ENCODE measurements at regions not wholly inside any gene's neighbourhood (a gene's known extent, or its start where the extent isn't known, plus 50 kb on each side); places are given as distances from the start of the nearest gene placed in this dataset.

DNA sequence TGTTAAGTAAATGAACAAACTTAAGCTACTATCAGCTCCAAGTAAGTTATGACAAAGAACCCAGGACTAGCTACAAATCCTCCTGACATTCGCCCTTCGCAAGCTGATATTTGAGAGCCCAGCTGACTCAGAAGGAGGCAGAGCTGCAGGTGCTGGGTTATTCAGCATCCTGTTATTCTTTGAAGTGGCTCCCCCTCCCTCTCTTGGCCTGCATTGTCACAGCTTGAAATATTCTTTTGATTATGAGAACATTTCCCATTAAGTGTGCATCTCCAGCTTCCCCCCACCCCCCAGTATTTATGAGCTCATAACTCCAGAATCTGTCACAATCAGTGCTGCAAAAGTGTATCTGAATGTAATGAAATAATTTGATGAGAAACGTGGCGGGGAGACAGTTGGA lies 78.8 kb upstream of the RALY start:
- TF ChIP-seq CEBPB (IDR thresholded peaks at IDR 0.05) (no peak), RAD21 (IDR thresholded peaks at IDR 0.05; ENCODE audit: low read depth) (0 out of 2 replicates have a peak, but pooled peaks have one; percentile 21), EP300 (IDR thresholded peaks at IDR 0.05; ENCODE audit: borderline replicate concordance) (peak; percentile 63; the same call in 1 of the 2 replicates), FOXM1 (IDR thresholded peaks at IDR 0.05; ENCODE audit: borderline replicate concordance, low read depth) (0 out of 2 replicates have a peak, but pooled peaks have one; percentile 27), TCF12 (IDR thresholded peaks at IDR 0.05; ENCODE audit: low read depth) (peak; percentile 74)

DNA sequence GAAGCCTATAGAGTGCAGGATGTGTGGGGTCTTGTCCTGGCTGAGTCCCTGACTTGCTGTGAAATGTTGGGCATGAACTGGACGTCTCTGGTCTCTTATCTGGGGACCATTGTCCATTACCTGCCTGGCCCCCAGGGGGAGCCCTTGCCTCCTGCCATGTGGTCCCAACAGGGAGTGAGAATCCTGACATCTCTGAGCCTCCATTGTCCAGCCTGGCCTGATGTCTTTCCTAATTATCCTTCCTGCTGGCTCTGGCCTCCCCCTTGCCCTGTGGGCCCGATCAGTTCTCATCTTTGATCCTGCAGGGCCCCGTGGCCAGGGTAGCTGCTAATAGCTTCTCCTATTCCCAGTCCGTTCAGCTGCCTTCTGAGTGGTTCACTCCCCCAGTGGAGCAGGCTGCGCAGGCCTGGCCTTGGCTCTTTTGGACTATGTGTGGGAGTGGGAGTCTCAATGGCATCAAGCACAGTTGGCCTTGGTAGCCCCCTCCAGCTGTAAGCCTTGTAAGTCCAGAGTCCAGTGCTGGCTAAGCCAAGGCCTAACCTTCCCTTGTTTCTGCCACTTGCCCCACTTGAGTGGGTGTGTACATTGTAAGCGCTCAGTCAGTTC lies 77.9 kb upstream of the RALY start:
- TF ChIP-seq, protein P1, sequence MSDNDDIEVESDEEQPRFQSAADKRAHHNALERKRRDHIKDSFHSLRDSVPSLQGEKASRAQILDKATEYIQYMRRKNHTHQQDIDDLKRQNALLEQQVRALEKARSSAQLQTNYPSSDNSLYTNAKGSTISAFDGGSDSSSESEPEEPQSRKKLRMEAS (IDR thresholded peaks at IDR 0.05), result peak; percentile 45; the same call in 1 of the 2 replicates
- TF ChIP-seq TAF1 (IDR thresholded peaks at IDR 0.05; ENCODE audit: low read depth) (no peak), RAD21 (IDR thresholded peaks at IDR 0.05; ENCODE audit: low read depth) (peak; percentile 61)

DNA sequence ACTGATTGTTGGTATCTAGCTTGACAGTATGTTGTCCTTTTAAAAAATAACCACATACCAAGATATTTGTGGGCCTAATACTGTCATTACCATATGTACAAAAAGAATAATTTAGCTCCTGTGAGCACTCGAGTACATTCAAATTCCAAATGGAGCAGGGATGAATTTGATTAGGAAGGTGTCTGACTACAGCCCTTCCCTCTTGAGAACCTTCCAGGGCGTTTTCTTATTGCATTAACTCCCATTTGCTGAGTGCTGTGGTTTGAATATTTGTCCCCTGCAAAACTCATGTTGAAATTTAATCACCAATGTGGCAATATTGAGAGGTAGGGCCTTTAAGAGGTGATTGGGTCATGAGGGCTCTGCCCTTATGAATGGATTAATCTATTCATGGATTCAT lies 76.9 kb upstream of the RALY start:
- TF ChIP-seq FOXM1 (IDR thresholded peaks at IDR 0.05; ENCODE audit: borderline replicate concordance, low read depth) (no peak), TEAD4 (IDR thresholded peaks at IDR 0.05) (no peak), RAD21 (IDR thresholded peaks at IDR 0.05; ENCODE audit: low read depth) (no peak)
- TF ChIP-seq, protein P2, sequence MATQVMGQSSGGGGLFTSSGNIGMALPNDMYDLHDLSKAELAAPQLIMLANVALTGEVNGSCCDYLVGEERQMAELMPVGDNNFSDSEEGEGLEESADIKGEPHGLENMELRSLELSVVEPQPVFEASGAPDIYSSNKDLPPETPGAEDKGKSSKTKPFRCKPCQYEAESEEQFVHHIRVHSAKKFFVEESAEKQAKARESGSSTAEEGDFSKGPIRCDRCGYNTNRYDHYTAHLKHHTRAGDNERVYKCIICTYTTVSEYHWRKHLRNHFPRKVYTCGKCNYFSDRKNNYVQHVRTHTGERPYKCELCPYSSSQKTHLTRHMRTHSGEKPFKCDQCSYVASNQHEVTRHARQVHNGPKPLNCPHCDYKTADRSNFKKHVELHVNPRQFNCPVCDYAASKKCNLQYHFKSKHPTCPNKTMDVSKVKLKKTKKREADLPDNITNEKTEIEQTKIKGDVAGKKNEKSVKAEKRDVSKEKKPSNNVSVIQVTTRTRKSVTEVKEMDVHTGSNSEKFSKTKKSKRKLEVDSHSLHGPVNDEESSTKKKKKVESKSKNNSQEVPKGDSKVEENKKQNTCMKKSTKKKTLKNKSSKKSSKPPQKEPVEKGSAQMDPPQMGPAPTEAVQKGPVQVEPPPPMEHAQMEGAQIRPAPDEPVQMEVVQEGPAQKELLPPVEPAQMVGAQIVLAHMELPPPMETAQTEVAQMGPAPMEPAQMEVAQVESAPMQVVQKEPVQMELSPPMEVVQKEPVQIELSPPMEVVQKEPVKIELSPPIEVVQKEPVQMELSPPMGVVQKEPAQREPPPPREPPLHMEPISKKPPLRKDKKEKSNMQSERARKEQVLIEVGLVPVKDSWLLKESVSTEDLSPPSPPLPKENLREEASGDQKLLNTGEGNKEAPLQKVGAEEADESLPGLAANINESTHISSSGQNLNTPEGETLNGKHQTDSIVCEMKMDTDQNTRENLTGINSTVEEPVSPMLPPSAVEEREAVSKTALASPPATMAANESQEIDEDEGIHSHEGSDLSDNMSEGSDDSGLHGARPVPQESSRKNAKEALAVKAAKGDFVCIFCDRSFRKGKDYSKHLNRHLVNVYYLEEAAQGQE (IDR thresholded peaks at IDR 0.05; ENCODE audit: low read depth), result no peak

DNA sequence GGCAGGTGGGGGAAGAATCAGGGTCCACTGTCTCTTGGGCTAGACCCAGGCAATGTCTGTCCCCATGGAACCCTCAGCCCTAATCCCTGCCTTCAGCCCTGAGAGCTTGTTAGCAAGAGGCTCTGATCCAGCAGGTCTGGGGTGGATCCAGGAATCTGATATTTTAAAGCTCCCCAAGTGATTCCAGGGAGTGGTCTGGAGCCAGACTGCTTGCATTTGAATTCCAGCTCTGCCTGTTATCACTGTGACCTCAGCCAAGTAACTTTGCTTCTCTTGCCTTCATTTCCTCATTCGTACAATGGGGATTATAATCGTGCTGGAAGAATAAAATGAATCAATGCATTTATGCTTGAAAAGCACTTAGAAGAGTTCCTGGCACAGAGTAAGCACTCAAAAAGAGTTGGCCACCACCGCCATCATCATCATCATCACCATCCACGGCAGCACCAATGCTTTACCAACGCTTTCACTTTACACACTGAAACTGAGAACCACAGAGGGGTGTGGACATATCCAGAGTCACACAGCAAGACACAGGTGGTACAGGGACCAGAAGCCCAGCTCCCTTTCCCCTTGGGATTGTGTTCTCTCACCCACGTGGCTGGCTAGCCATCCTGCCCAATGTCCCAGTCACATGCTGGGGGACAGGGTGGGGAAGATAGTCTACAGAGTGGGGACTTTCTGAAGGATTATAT lies 75.7 kb upstream of the RALY start:
- TF ChIP-seq CEBPB (IDR thresholded peaks at IDR 0.05) (no peak), YY1 (IDR thresholded peaks at IDR 0.05; ENCODE audit: low read depth) (no peak), EP300 (IDR thresholded peaks at IDR 0.05; ENCODE audit: borderline replicate concordance) (no peak), EGR1 (IDR thresholded peaks at IDR 0.05) (no peak), NFIC (IDR thresholded peaks at IDR 0.05) (no peak), TEAD4 (IDR thresholded peaks at IDR 0.05) (no peak), CREB1 (IDR thresholded peaks at IDR 0.05; ENCODE audit: low read depth) (no peak), TCF12 (IDR thresholded peaks at IDR 0.05; ENCODE audit: low read depth) (no peak), ZBTB7A (IDR thresholded peaks at IDR 0.05; ENCODE audit: low read depth) (no peak), RAD21 (IDR thresholded peaks at IDR 0.05; ENCODE audit: low read depth) (no peak)
- TF ChIP-seq, protein P3, sequence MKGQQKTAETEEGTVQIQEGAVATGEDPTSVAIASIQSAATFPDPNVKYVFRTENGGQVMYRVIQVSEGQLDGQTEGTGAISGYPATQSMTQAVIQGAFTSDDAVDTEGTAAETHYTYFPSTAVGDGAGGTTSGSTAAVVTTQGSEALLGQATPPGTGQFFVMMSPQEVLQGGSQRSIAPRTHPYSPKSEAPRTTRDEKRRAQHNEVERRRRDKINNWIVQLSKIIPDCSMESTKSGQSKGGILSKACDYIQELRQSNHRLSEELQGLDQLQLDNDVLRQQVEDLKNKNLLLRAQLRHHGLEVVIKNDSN (IDR thresholded peaks at IDR 0.05), result no peak

DNA sequence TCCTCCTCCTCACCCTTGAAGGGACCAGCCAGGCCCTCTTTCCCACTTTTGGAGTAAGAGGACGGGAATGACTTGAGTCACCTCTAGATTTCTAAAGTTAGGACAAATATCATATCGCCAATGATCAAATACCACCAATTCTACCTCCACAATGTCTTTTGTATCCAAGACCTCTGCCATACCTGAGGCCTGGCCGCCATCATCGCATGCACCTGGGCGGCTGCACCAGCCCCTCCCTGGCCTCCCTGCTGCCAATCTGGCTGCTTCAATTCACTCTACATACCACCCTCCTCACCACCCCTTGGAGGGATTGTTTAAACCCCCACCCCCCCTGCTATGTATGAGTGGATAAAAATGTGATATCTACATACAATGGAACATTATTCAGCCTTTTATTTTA lies 75.0 kb upstream of the RALY start:
- TF ChIP-seq YY1 (IDR thresholded peaks at IDR 0.05; ENCODE audit: low read depth) (no peak), EP300 (IDR thresholded peaks at IDR 0.05; ENCODE audit: borderline replicate concordance) (no peak)
- TF ChIP-seq, protein P3 (IDR thresholded peaks at IDR 0.05), result no peak

DNA sequence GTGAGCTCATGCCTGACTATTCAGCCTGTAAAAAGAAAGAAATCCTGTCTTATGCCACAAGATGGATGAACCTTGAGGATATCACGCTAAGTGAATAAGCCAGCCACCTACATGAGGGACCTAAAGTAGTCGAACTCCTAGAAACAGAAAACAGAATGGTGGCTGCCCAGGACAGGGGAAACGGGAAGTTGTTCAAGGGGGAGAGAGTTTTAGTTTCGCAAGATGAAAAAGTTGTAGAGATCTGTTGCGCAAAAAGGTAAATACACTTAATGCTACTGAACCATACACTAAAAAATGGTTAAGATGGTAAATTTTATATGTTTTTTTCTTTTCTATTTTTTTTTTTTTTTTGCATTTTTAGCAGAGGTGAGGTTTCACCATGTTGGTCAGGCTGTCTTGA lies 74.1 kb upstream of the RALY start:
- no peak for TF ChIP-seq NFIC (IDR thresholded peaks at IDR 0.05)
- TF ChIP-seq, protein P1 (IDR thresholded peaks at IDR 0.05), result no peak
- TF ChIP-seq TEAD4 (IDR thresholded peaks at IDR 0.05), result no peak
- TF ChIP-seq CREB1 (IDR thresholded peaks at IDR 0.05; ENCODE audit: low read depth), result no peak
- TF ChIP-seq CEBPB (IDR thresholded peaks at IDR 0.05), result no peak
- no peak for TF ChIP-seq TAF1 (IDR thresholded peaks at IDR 0.05; ENCODE audit: low read depth)
- no peak for TF ChIP-seq TCF12 (IDR thresholded peaks at IDR 0.05; ENCODE audit: low read depth)
- TF ChIP-seq FOXM1 (IDR thresholded peaks at IDR 0.05; ENCODE audit: borderline replicate concordance, low read depth), result no peak
- TF ChIP-seq EP300 (IDR thresholded peaks at IDR 0.05; ENCODE audit: borderline replicate concordance), result no peak
- TF ChIP-seq, protein P3 (IDR thresholded peaks at IDR 0.05), result no peak
- no peak for TF ChIP-seq ZBTB7A (IDR thresholded peaks at IDR 0.05; ENCODE audit: low read depth)
- no peak for TF ChIP-seq YY1 (IDR thresholded peaks at IDR 0.05; ENCODE audit: low read depth)
- no peak for TF ChIP-seq EGR1 (IDR thresholded peaks at IDR 0.05)
- TF ChIP-seq, protein P2 (IDR thresholded peaks at IDR 0.05; ENCODE audit: low read depth), result no peak
- no peak for TF ChIP-seq RAD21 (IDR thresholded peaks at IDR 0.05; ENCODE audit: low read depth)
